ENCODE measurements at regions not wholly inside any gene's neighbourhood (a gene's known extent, or its start where the extent isn't known, plus 50 kb on each side); places are given as distances from the start of the nearest gene placed in this dataset.

- TF ChIP-seq CTCF (IDR thresholded peaks at IDR 0.05) = no peak
- no peak for TF ChIP-seq POLR2A (IDR thresholded peaks at IDR 0.05)
- H3K4me1 ChIP-seq = no peaks in the 10 kb centered on the region
- no peak overlapping the region for H3K4me3 ChIP-seq (replicated peaks in 1 of 3)
- no peaks in the 10 kb centered on the region for H3K36me3 ChIP-seq
- 84 to 94% methylated on average over 4 of the region's 4 CpGs for WGBS, 2 donors
- intact Hi-C loops (cut with DNase I) = no loop called here
- no peak overlapping the region for H3K27ac ChIP-seq
- no peak for DNase-seq
- H3K27me3 ChIP-seq = no peaks in the 10 kb centered on the region
- H3K9me3 ChIP-seq = no peaks in the 10 kb centered on the region
These were observed 78.8 kb downstream of the LINC01488 start for GRCh38 chr11:69560141-69560790.

- DNase-seq = no peak
- no peaks in the 10 kb centered on the region for H3K27me3 ChIP-seq
- no peaks in the 10 kb centered on the region for H3K36me3 ChIP-seq
- 91 to 93% methylated on average over 4 of the region's 4 CpGs for WGBS, 2 donors
- intact Hi-C loops (cut with DNase I) = no loop called here
- H3K27ac ChIP-seq = no peak overlapping the region
- H3K9me3 ChIP-seq = no peaks in the 10 kb centered on the region
- TF ChIP-seq CTCF (IDR thresholded peaks at IDR 0.05) = no peak
- no peak for TF ChIP-seq POLR2A (IDR thresholded peaks at IDR 0.05)
- no peaks in the 10 kb centered on the region for H3K4me1 ChIP-seq
- no peak overlapping the region for H3K4me3 ChIP-seq (replicated peaks in 1 of 3)
These were observed 78.7 kb upstream of the CCND1 start for GRCh38 chr11:69562302-69562701.

GRCh38 chr11:69562816-69563215 is 78.1 kb upstream of the CCND1 start:
- intact Hi-C loops (cut with DNase I) = no loop called here
- Histone ChIP-seq H3K4me3 (replicated peaks in 1 of 3) (no peak overlapping the region), H3K36me3 (no peaks in the 10 kb centered on the region), H3K27me3 (no peaks in the 10 kb centered on the region), H3K9me3 (no peaks in the 10 kb centered on the region), H3K27ac (no peak overlapping the region), H3K4me1 (no peaks in the 10 kb centered on the region)
- 100% methylated on average over 3 to 4 of the region's 4 CpGs for WGBS, 2 donors
- TF ChIP-seq POLR2A (IDR thresholded peaks at IDR 0.05) (no peak), CTCF (IDR thresholded peaks at IDR 0.05) (no peak)
- no peak for DNase-seq

GRCh38 chr11:69563306-69563705 is 77.7 kb upstream of the CCND1 start:
- DNase-seq = no peak
- intact Hi-C loops (cut with DNase I) = no loop called here
- Histone ChIP-seq H3K4me3 (replicated peaks in 1 of 3) (no peak overlapping the region), H3K36me3 (no peaks in the 10 kb centered on the region), H3K27me3 (no peaks in the 10 kb centered on the region), H3K9me3 (no peaks in the 10 kb centered on the region), H3K4me1 (no peaks in the 10 kb centered on the region), H3K27ac (no peak overlapping the region)
- WGBS, 2 donors = 96% methylated on average over 4 of the region's 4 CpGs
- TF ChIP-seq POLR2A (IDR thresholded peaks at IDR 0.05) (no peak), CTCF (IDR thresholded peaks at IDR 0.05) (no peak)

GRCh38 chr11:69563946-69564775 is 76.8 kb upstream of the CCND1 start:
- DNase-seq = no peak
- H3K36me3 ChIP-seq = no peaks in the 10 kb centered on the region
- no peaks in the 10 kb centered on the region for H3K4me1 ChIP-seq
- H3K9me3 ChIP-seq = no peaks in the 10 kb centered on the region
- intact Hi-C loops (cut with DNase I) = no loop called here
- no peak overlapping the region for H3K27ac ChIP-seq
- WGBS, 2 donors = 80 to 81% methylated on average over 8 to 10 of the region's 10 CpGs
- H3K4me3 ChIP-seq (replicated peaks in 1 of 3) = no peak overlapping the region
- no peaks in the 10 kb centered on the region for H3K27me3 ChIP-seq
- no peak for TF ChIP-seq POLR2A (IDR thresholded peaks at IDR 0.05)
- no peak for TF ChIP-seq CTCF (IDR thresholded peaks at IDR 0.05)
